GM12864 (cell line): ENCODE measurements at regions not wholly inside any gene's neighbourhood (a gene's known extent, or its start where the extent isn't known, plus 50 kb on each side); places are given as distances from the start of the nearest gene placed in this dataset.

ENCODE experiments used
- DNase-seq: peaks from one replicate; pipeline ENCODE4 v3.0.0-alpha.2; 2011; ENCODE audit warnings: low read depth
- H3K4me3 ChIP-seq: 2 replicates; pipeline ENCODE4 v1.5.1; 2011; ENCODE audit warnings: mild to moderate bottlenecking, low read depth, low read length, control low read depth
- CTCF ChIP-seq: IDR thresholded peaks from 2 replicates; pipeline ENCODE4 v1.5.1; 2011; ENCODE audit warnings: low read depth, mild to moderate bottlenecking, moderate library complexity, low read length, control low read depth, inconsistent platforms; ENCODE audit errors: missing control alignments

GRCh38 chr1:187891993-187892682 lies 1063.4 kb downstream of the PLA2G4A start:
- H3K4me3 ChIP-seq, result no peak overlapping the region
- no peak for TF ChIP-seq CTCF
- no peak for DNase-seq

GRCh38 chr1:187892683-187893039 lies 1063.9 kb downstream of the PLA2G4A start:
- DNase-seq, result no peak
- no peak for TF ChIP-seq CTCF
- H3K4me3 ChIP-seq, result no peak overlapping the region

GRCh38 chr1:187893471-187893870 lies 1064.7 kb downstream of the PLA2G4A start:
- TF ChIP-seq CTCF, result no peak
- DNase-seq, result no peak
- H3K4me3 ChIP-seq, result no peak overlapping the region

- no peak for DNase-seq
- TF ChIP-seq CTCF, result no peak
- no peak overlapping the region for H3K4me3 ChIP-seq
Observed at GRCh38 chr1:187894349-187894748, 1065.6 kb downstream of the PLA2G4A start.

- TF ChIP-seq CTCF, result no peak
- DNase-seq, result no peak
Observed at GRCh38 chr1:187903223-187903622, 1074.5 kb downstream of the PLA2G4A start.

GRCh38 chr1:187909382-187909781 lies 1080.6 kb downstream of the PLA2G4A start:
- no peak overlapping the region for H3K4me3 ChIP-seq
- no peak for DNase-seq
- TF ChIP-seq CTCF, result no peak

More at GRCh38 chr1:187903223-187903622, 1074.5 kb downstream of the PLA2G4A start:
- H3K4me3 ChIP-seq, result no peak overlapping the region

- no peak for TF ChIP-seq CTCF
- DNase-seq, result no peak
- no peak overlapping the region for H3K4me3 ChIP-seq
Observed at GRCh38 chr1:187911820-187912219, 1083.1 kb downstream of the PLA2G4A start.
